IPS-NIHi7 (cell line): ENCODE measurements at regions not wholly inside any gene's neighbourhood (a gene's known extent, or its start where the extent isn't known, plus 50 kb on each side); places are given as distances from the start of the nearest gene placed in this dataset.

ENCODE experiments used
- DNase-seq: peaks from one replicate; pipeline ENCODE4 v3.0.0; 2012; ENCODE audit warnings: mixed read lengths; ENCODE audit errors: extremely low spot score

DNA sequence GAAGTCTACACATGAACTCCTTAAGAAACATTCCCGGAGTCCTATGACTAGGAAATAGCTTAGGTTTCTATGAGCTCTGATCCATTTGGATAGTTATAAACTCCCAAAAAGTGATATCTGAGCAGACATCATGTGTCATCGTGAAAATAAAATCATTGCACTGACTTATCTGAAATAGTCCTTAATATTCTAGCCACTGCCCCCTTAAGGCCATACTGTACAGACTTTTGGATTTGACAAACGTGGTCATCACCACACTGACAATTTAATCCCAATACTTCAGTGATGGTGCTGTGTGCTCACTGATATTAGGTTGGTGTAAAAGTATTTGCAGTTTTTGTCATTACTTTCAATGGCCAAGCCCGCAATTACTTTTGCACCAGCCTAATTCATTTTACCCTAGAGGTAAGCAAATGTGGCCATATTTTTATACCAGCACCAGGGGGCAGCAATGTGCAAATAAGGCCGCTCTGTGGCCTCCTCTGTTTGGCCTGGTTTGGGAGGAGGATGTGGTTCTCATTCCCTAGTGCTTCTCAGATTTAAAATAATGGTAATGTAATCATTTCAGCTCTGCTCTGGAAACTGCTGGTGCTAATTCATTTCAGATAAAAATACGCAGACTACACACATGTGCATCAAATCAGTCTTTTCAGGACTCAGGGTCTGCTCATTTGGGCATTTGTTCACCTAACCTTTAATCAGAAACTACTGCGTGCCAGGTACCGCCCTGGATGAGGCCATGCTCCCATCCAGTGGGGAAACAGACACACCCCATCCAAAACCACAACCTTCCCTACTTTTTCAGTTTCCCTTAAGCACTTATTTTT lies 196.4 kb upstream of the C1QTNF7 start:
- peak; percentile 79 for DNase-seq

DNA sequence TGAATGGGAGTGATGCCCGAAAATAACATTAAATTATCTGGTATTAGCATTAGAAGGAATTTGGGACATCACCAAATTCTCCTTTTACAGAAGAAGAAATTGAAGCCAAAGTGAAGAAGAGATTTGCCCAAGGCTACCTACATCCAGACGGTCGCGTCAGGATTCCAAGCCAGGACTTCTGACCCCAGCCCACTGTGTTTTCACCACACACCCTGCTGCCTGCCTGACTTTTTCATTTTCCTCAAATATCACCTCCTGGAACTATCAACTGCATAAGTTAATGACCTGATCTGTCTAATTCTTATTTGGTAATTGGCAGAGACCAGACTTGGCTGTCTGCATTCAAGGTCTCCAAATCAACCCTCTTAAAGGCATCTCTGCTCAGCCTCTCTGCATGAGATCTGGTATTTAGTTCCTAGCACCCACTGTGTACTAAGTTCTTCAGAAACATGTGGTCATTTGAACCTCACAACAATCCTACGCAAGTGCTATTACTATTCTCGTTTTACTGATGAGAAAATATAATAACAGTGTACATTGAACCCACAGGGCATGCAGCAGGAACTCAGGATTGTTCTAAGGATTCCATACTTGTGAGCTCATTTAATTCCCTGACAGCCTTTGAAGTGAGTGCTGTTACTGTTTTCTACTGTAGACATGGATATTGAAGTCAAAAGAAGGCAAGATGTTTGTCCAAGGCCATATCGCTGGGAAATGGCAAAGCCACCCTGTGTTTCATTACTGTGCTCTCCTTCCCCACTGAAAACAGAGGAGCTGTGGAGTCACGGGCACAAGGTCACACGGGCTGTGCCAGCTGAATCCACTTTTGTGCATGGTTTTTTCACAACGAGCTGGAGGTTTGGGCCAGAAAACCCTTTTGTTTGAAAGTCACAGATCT lies 195.2 kb upstream of the C1QTNF7 start:
- DNase-seq, result no peak

DNA sequence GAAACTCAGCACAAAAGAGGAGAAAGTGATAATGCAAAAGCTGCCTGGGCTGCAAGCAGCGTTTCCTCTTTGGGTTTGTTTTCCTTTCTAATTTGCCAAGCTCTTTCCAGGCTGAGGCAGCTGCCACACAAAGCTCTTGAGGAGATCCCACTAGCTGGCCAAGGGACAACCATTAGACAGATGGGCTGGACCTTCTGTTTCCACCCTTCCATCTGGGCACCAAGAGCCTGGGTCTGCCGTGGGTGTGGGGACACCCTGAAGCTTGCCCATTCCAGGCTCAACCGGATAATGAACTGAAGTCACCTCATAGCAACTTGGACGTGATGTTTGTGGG lies 194.6 kb upstream of the C1QTNF7 start:
- DNase-seq, result no peak

DNA sequence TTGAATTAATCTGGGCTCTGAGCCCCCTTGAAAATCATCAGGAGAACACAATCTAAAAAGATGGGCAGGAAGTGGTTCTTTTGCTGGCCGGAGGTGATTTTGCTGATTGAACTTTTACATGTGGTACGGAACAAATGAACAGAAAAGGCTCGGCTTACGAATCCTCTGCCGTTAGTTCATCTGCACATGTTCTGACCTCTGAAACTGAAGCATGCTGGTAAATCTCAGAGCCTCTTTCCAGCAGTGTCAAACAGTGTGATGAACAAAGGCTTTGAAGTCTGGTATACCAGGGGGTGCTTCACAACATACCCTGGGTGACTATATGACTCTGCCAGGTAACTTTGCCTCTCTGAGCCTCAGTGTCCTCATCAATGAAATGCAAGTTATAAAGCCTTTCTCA lies 194.2 kb upstream of the C1QTNF7 start:
- DNase-seq, result no peak

DNA sequence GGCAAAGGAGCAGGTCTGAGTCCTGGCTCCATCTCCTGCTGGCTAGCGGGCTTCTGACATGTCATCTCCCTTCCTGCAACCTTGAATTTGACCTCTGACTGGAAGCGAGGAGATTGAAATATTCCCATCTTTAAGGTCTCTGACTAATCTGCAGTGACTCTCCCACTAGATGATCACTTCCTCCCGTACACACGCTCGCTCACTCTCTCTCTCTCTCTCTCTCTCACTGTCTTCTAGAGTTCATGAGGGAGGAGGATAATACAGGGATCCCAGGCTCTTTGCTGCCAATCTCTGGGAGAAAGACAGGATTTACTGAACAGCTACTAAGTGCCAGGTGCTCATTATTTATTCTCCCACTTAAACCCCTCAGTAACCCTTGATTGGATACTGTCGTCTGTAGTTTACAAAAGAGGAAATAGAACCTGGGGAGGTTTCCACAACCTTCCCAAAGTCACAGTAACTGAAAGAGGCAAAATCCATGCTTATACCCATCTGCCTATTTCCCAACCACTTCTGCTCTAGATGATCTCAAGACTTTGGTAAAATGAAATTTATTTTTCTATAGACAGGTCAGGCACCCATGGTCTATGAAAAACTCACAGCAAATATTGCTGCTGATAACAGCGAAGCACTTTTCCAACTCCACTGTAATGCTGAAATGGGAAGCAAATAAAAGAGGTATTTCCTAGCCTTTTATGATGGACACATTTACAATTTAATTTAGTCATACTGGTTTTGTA lies 193.5 kb upstream of the C1QTNF7 start:
- no peak for DNase-seq

DNA sequence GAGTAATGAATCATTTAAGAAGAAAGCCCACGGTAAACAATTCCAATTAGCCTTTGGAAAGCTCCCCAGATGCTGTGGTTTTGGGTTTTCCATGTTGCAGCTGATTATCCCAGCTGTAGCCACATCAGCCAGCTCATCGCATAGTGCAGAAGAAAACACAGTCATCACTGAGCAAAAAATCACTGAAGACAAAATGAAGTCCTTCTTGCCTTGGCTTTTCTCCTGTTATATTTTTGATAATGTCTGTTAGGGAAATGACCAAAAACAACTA lies 193.0 kb upstream of the C1QTNF7 start:
- DNase-seq, result no peak

DNA sequence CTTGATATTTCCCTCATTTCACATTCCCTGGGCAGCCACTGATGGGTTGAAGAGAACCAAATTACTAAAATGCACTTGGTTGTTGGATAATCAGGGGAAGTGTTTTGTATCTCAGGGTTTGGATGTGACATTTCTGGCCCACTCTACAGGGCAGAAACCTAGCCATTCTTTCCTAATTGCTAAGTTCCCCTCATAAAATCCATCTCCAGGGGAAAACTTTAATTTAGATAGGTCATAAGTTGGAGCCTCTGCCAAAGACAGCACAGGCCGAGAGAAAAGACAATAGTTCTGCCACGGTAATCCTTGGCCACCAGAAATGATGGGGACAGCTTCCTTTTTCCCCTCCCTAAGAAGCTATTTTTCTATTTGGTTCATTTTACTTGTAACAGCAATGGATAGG lies 192.7 kb upstream of the C1QTNF7 start:
- DNase-seq, result no peak

DNA sequence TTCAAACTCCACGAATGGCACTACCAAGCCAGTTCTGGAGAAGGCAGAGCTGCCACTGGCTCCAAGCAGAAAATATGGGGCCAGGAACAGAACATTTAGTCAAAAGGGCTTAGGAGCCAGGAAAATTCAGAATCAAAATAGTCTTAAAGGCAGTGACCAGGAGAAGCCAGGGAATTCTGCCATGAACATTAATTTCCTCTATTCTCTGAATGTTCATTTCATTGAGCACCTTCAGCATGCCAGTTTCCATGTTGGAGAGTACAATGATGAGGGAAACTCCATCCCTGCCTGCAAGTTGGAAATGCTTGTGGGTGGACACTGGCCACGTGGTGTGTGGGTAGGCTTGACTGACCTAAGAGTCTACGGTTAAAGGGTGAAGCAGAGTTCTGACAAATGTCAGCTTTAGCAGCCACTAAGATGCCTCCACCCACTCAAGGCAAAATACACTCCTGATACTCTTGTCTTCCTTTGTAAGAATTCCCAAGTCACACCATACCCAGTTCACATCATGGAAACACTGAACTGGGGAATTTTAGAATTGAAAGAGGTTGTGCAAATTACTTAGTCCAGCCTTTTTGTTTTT lies 190.1 kb upstream of the C1QTNF7 start:
- DNase-seq, result no peak

DNA sequence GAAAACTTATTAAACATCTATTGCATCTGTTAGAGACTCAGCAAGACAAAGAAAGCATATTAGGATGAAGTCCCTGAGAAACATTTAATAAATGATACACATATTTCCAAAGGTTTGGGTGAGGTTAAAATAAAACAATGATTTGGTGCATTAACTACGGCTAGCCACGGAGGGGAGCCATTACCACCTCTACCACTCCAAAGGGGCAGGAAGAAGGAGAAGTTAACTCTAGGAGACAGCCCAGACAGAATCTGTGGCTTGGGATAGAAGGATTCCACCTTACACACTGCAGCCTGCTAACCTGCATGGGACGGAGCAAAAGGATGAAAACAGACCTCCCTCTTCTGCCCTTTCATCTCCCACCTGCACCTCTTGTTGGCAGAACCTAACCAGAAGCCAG lies 189.1 kb upstream of the C1QTNF7 start:
- DNase-seq, result peak; percentile 82

DNA sequence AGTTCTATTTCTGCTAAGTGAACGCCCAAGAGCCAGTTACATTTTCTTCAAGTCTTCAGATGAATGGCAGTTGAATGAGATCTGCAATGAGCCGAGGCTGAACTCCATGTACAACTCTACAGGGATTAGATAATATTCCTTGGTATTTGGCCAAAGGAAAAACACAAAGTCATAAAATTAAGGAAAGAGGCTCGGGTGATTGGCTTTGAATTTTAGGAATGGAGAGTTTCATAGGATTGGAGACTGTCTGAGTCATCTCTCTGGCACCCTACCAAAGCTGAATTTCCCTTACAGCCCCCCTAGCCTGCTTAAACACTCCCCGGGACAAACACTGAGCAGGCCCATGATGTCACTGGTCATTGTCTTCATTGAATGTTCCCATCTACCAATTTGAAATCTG lies 188.0 kb upstream of the C1QTNF7 start:
- DNase-seq, result no peak

DNA sequence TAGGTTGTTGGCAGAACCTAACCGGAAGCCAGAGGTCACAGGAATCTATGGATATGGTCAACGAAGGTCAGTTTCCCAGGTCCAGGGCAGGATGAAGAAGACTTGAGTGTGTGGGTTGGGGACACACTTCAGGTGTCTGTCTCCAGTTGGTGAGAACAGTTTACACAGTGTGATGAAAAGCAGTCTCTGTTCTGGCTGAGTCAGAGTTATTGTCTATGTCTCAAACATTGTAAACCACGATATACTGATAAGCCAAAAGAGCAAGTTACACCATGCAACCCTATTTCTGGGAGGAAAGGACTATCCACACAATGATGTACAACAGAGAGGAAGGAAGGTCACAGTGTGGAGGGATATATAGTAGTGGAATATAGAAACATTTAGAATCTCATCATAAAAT lies 187.1 kb upstream of the C1QTNF7 start:
- no peak for DNase-seq

DNA sequence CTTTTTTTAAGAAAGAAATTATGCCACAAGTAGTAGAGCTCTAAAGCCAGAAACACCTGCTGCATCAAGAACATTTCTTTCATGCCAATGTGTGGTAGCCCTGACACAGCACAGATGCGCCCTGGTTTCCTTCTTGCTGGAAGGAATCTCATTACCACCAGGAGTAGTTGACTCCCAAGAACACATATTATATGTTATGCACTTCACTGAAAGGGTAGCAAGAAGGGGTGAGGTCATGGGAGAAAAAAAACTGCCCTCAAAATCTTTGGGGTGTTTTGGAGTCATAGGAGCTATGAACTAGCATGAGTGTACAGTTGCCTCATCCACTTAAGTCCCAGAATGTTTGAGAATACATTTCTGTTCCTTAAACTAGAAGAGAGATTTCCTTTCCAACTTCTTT lies 185.8 kb upstream of the C1QTNF7 start:
- DNase-seq, result no peak

DNA sequence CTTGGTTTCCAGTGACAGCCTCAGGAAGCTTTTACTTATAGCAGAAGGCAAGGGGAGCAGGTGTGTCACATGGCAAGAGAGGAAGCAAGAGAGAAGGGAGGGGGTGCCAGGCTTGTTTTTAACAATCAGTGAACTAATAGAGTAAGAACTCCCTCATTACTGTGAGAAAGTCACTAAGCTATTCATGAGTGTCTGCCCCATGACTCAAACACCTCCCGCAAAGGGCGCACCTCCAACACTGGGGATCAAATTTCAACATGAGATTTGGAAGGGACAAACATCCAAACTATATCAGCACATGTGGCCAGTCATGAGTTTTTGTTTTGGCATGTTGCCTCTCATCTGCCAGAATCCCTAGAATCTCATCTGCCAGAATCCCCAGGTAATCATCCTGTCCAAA lies 183.5 kb upstream of the C1QTNF7 start:
- DNase-seq, result no peak

DNA sequence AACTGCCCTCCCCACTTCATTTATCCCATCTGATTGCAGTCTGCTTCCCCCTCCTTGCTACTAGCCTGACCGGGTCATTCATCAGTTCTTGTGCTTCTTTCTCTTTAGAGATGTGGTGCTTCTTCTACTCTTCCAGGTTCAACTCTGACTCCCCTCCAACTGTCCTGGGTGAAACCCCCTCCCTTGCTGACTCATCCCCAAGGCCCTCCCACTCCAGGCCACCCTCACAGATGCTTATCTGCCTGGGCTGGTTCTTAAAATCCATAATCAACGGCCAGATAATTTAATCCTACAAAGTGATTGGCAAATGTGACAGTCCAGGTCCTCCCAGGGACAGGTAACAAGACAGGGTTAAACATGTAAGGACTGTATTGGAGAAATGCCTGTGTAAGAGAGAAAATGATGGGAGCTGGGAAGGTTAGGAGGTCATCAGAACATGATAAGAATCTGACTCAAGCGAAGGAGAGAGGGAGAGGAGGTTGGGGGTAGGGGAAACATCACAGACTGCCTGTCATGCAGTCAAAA lies 182.8 kb upstream of the C1QTNF7 start:
- DNase-seq, result no peak

DNA sequence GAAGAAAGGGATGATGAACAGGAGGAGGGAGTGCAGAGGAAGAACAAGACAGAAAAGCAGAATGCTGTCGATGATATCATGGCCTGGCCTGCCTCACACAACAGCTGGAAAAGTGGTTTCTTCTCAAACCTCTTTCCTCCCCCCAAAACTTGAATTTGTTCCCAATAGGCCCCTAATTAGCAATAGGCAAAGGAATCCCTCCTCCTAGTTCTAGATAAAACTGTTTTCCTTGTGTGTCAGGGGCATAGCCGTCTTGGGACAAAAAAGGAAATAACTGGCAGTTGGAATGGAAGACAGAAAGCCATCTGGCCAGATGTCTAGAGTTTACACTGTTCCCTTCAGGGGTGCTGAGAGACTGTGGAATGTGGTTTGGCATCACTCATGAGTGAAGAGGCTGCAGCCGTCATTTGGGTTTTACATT lies 177.8 kb upstream of the C1QTNF7 start:
- no peak for DNase-seq

DNA sequence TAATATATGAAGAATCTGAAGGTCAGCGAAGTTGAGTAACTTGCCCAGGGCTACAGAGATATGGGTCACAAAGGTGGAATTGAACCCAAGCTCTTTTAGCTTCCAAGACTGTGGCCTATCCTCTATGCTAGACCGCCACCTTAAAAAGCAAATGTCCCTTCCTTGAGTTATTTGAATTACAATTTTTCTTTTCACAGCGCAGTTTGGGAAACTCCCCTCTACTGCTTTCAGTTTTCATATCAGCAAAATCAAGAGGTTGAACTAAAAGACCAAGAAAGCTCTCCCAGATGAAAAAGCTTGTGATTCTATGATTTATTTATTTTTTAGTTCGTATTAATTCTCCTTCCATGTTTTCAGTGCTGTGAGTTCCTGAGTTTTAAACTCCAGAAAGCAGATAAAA lies 174.5 kb upstream of the C1QTNF7 start:
- no peak for DNase-seq

DNA sequence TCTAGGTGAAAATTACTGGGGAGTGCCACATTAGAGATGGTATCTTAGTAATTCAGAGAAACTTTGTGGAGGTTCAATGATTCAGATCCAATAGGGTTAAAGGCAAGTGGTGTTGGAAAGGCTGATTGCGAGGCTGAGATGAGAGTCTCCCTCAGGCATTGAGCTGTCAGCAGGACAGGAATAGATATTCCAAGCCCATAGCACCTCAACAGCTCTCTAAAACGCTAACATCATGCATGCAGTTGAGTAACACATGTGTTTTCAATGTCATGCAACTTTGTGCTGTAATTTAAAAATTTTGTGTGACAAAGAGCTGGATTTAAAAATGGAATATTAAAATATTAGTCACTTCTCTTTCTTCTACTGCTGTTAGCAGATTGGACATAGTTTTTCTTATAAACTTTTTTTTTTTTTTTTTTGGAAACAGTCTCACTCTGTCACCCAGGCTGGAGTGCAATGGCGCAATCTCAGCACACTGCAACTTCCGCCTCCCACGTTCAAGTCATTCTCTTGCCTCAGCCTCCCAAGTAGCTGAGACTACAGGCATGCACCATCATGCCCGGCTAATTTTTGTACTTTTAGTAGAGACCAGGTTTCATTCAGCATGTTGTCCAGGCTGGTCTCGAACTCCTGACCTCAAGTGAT lies 173.5 kb upstream of the C1QTNF7 start:
- no peak for DNase-seq

DNA sequence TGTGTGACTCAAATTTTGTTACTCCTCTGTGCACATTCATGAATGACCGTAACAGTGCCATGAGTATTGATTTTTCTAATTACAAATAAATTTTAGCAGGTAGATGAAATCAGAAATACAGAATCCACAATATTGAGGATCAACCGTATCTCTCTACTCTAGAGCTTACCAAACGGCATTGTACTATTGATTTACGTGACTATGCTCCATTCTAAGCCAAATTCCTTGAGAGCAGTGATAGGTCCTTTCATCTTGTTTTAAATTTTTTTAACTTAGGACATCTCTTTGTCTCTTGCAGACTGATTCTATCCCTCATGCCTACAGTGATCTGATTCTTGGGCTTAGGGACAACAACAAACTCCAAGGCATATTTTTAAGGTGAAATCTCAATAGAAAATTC lies 172.3 kb upstream of the C1QTNF7 start:
- DNase-seq, result no peak

DNA sequence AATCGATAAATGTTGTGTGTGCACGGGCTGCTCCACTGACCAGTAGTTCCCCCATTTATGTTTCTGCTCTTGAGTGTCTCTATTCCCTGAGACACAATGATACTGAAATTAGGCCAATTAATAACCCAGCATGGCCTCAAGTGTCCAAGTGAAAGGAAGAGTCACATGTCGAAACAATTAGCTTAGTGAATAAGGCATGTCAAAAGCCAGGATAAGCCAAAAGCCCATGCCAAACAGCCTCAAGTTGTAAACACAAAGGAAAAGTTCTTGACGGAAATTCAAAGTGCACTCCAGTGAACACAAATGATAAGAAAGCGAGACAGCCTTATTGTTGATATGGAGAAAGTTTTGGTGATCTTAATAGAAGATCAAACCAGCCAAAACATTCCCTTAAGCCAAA lies 167.1 kb upstream of the C1QTNF7 start:
- no peak for DNase-seq

DNA sequence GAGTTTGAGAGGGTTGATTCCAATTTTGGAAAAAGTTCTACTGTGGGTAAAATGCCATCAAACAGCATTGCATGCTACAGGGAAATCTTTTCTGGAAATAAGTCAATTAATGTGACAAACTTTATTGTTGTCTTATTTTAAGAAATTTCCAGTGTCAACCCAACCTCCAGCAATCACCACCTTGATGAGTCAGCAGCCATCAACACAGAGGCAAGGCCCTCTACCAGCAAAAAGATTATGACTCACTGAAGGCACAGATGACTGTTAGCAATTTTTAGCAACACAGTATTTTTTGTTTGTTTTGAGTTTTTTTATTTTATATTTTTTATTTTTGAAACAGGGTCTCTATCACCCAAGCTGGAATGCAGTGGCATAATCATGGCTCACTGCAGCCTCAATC lies 165.4 kb upstream of the C1QTNF7 start:
- no peak for DNase-seq

DNA sequence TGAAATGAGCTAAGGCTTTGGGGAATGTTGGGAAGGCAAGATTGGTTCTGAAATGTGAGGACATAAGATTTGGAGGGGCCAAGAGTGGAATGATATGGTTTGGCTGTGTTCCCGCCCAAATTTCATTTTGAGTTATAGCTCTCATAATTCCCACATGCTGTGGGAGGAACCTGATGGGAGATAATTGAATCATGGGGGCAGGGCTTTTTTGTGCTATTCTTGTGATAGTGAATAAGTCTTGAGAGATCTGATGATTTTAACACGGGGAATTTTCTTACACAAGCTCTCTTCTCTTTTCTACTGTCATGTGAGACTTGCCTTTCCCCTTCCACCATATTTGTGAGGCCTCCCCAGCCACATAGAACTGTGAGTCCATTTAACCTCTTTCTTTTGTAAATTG lies 157.6 kb upstream of the C1QTNF7 start:
- DNase-seq, result no peak

DNA sequence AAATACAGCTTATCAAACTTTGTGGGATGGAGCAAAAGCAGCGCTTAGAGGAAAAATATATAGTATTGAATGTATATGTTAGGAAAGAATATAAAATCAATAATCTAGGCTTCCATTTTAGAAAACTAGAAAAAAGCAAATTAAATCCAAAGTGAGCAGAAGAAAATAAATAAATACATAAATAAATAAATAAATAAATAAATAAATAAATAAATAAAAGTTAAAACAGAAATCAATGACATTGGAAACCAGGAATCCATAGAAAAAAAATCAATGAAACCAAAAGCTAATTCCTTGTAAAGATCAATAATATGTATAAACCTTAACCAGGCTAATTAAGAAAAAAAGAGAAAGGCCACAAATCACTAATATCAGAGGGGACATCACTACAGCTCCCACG lies 141.8 kb upstream of the C1QTNF7 start:
- no peak for DNase-seq
